ENCODE measurements at regions not wholly inside any gene's neighbourhood (a gene's known extent, or its start where the extent isn't known, plus 50 kb on each side); places are given as distances from the start of the nearest gene placed in this dataset.

DNA sequence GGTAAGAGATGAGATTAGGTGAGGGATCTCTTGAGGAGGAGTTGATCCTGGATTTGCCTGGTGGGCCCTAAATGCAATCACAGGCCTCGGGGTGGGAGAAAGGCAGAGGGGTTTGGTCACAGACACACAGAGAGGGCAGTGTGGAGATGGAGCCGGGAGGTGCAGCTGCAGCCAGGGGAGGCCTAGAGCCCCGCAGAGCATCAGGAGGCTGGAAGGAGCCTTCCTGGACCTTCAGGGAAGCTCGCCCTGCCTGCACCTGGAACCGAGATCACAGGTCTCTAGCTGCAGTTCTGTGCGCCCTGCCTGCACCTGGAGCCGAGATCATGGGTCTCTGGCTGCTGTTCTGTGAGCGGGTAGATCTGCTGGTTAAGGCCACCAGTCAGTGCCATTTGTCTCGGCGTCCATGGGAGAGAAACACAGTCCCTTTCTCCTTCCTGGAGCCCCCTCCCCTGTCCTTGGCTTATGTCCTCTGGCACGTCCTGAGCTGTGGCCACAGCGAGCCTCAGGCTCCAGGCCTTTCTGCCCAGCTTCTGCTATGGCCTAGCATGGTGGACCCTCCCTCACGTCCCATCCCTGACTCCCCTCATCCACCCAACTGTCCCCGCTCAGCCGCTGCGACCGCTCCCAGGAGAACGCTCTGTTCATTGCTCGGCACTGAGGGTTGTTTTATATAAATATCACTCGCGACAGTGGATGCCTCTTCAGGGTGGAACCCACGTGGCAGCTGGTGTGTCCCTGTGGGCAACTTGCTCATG lies 112.0 kb downstream of the DACT2 start:
- TF ChIP-seq, protein P1, sequence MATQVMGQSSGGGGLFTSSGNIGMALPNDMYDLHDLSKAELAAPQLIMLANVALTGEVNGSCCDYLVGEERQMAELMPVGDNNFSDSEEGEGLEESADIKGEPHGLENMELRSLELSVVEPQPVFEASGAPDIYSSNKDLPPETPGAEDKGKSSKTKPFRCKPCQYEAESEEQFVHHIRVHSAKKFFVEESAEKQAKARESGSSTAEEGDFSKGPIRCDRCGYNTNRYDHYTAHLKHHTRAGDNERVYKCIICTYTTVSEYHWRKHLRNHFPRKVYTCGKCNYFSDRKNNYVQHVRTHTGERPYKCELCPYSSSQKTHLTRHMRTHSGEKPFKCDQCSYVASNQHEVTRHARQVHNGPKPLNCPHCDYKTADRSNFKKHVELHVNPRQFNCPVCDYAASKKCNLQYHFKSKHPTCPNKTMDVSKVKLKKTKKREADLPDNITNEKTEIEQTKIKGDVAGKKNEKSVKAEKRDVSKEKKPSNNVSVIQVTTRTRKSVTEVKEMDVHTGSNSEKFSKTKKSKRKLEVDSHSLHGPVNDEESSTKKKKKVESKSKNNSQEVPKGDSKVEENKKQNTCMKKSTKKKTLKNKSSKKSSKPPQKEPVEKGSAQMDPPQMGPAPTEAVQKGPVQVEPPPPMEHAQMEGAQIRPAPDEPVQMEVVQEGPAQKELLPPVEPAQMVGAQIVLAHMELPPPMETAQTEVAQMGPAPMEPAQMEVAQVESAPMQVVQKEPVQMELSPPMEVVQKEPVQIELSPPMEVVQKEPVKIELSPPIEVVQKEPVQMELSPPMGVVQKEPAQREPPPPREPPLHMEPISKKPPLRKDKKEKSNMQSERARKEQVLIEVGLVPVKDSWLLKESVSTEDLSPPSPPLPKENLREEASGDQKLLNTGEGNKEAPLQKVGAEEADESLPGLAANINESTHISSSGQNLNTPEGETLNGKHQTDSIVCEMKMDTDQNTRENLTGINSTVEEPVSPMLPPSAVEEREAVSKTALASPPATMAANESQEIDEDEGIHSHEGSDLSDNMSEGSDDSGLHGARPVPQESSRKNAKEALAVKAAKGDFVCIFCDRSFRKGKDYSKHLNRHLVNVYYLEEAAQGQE (IDR thresholded peaks at IDR 0.05; ENCODE audit: borderline replicate concordance), result no peak
- TF ChIP-seq, protein P1 (CRISPR knock-in tag; IDR thresholded peaks at IDR 0.05; ENCODE audit: low read depth), result no peak
- TF ChIP-seq POLR2AphosphoS5 (IDR thresholded peaks at IDR 0.05; ENCODE audit: control insufficient read depth, insufficient read depth, low read depth, low read length) (no peak), SPI1 (IDR thresholded peaks at IDR 0.05; ENCODE audit: borderline replicate concordance, low read depth, low read length) (no peak), ZFX (CRISPR knock-in tag; IDR thresholded peaks at IDR 0.05) (no peak), JUND (IDR thresholded peaks at IDR 0.05; ENCODE audit: borderline replicate concordance, low read depth, low read length) (no peak), JUND (tag; IDR thresholded peaks at IDR 0.05; ENCODE audit: borderline replicate concordance, low read depth, low read length) (no peak), NFXL1 (CRISPR knock-in tag; IDR thresholded peaks at IDR 0.05) (no peak), EP300 (IDR thresholded peaks at IDR 0.05; ENCODE audit: low read length) (no peak), SRSF9 (IDR thresholded peaks at IDR 0.05; ENCODE audit: borderline replicate concordance, low read depth, low read length) (no peak), ZNF561 (CRISPR knock-in tag; conservative IDR thresholded peaks at IDR 0.05) (no peak), SMARCE1 (IDR thresholded peaks at IDR 0.05) (no peak)
- TF ChIP-seq, protein P2, sequence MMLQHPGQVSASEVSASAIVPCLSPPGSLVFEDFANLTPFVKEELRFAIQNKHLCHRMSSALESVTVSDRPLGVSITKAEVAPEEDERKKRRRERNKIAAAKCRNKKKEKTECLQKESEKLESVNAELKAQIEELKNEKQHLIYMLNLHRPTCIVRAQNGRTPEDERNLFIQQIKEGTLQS (IDR thresholded peaks at IDR 0.05), result no peak
- TF ChIP-seq, protein P2 (CRISPR knock-in tag; conservative IDR thresholded peaks at IDR 0.05), result no peak
- TF ChIP-seq, protein P3, sequence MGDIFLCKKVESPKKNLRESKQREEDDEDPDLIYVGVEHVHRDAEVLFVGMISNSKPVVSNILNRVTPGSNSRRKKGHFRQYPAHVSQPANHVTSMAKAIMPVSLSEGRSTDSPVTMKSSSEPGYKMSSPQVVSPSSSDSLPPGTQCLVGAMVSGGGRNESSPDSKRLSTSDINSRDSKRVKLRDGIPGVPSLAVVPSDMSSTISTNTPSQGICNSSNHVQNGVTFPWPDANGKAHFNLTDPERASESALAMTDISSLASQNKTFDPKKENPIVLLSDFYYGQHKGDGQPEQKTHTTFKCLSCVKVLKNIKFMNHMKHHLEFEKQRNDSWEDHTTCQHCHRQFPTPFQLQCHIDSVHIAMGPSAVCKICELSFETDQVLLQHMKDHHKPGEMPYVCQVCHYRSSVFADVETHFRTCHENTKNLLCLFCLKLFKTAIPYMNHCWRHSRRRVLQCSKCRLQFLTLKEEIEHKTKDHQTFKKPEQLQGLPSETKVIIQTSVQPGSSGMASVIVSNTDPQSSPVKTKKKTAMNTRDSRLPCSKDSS (IDR thresholded peaks at IDR 0.05; ENCODE audit: low read depth, partially characterized antibody), result no peak
- TF ChIP-seq, protein P4, sequence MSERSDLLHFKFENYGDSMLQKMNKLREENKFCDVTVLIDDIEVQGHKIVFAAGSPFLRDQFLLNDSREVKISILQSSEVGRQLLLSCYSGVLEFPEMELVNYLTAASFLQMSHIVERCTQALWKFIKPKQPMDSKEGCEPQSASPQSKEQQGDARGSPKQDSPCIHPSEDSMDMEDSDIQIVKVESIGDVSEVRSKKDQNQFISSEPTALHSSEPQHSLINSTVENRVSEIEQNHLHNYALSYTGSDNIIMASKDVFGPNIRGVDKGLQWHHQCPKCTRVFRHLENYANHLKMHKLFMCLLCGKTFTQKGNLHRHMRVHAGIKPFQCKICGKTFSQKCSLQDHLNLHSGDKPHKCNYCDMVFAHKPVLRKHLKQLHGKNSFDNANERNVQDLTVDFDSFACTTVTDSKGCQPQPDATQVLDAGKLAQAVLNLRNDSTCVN (CRISPR knock-in tag; IDR thresholded peaks at IDR 0.05), result no peak
